Superior temporal gyrus (tissue), 1 donor: ENCODE measurements at regions not wholly inside any gene's neighbourhood (a gene's known extent, or its start where the extent isn't known, plus 50 kb on each side); places are given as distances from the start of the nearest gene placed in this dataset.

Experiments used
- DNase-seq: peaks from one replicate; pipeline ENCODE4 v3.0.0-alpha.2; 2016; ENCODE audit errors: extremely low spot score

DNA sequence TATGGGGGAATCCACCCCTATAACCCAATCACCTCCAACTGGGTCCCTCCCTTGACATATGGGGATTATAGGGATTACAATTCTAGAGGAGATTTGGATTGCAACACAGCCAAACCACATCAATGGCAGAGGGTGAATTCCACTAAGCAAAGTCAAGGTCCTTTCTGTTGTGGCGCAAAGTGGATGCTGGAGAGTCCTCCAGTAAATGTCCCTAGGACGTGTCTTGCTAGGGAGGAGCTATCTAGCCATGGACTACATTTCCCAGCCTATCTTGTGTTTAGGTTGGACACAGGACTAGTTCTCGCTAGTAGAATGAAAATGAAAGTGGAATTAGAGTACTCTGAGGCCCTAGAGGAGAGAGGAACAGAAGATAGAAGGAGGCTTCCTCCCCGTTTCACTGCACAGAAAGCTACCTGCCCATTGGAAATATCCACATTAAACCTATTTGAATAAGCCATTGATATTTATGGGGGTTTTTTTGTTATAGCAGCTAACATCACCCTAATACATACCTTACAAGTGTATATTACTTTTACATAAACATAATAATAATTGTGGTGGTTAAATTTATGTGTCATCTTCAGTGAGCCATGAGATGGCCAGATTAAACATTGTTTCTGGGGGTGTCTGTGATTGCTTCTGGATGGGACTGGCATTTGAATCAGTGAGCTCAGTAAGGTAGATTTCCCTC, 56.7 kb upstream of the ERCC4 start:
- no peak for DNase-seq

DNA sequence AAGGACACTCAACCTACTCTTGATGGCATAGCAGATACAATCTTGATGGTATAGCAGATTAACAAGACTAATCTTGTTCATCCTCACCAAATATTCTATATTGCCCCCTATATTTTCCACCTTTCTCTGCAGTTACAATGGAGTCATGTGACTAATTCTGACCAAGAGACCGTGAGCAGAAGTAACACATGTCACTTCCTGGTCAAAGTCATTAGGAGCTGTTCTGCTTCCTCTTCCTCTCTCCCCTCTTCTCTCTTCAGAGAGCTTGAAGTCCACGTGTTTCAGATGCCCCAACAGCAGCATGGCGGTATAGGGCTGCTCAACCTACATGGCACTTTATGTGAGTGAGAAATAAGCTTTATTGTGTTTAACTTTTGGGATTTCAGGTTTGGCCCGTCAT, 55.3 kb upstream of the ERCC4 start:
- DNase-seq, result no peak

GRCh38 chr16:13866073-13866472, 53.9 kb upstream of the ERCC4 start:
- peak; percentile 23 for DNase-seq
